CD4-positive, alpha-beta T cell (primary cell): ENCODE measurements at regions not wholly inside any gene's neighbourhood (a gene's known extent, or its start where the extent isn't known, plus 50 kb on each side); places are given as distances from the start of the nearest gene placed in this dataset.

Experiments used
- ATAC-seq: fragments of 200-7000 bp; cut with Tn5 transposase; one replicate; pipeline ENCODE4 v1.10.0; 2022; ENCODE audit warnings: mild to moderate bottlenecking; ENCODE audit not compliant: poor library complexity
- CTCF ChIA-PET: fragments of 350-600 bp; sonication (Branson Sonifier 250); formaldehyde crosslinking; loops from one replicate; lab custom pipeline; 2021; ENCODE audit warnings: antibody characterized with exemption, inconsistent platforms; lab: Charles Lee
- POLR2A ChIA-PET: fragments of 350-600 bp; sonication (Branson Sonifier 250); formaldehyde crosslinking; loops from one replicate; lab custom pipeline; 2021; ENCODE audit warnings: antibody characterized with exemption, inconsistent platforms; lab: Charles Lee
- DNase-seq, 14 experiments: peaks; one replicate each; pipeline ENCODE4 v3.0.0-alpha.2; 2013 to 2020; ENCODE audit warnings: mixed read lengths in 2 of 14
- H3K27ac ChIP-seq, 2 donors: one replicate each; pipeline versions ENCODE4 v1.5.1 to v1.7.0; 2013; ENCODE audit warnings: low read length in 2 of 2, low read depth in 1 of 2, mild to moderate bottlenecking in 1 of 2
- H3K27me3 ChIP-seq, 2 experiments: 1 replicate in 1 of 2; 2 replicates in 1 of 2; pipeline versions ENCODE4 v1.6.1 to v1.7.0; 2013; ENCODE audit warnings: low read length in 2 of 2, control low read depth in 1 of 2, mild to moderate bottlenecking in 1 of 2, moderate library complexity in 1 of 2; ENCODE audit not compliant: insufficient read depth in 2 of 2, control insufficient read depth in 1 of 2
- H3K36me3 ChIP-seq: one replicate; pipeline ENCODE4 v1.6.1; 2013; ENCODE audit warnings: low read length, control low read depth; ENCODE audit not compliant: insufficient read depth
- H3K4me1 ChIP-seq: one replicate; pipeline ENCODE4 v1.6.1; 2013; ENCODE audit warnings: low read length, control low read depth; ENCODE audit not compliant: insufficient read depth
- H3K4me3 ChIP-seq: one replicate; pipeline ENCODE4 v1.5.1; 2013; ENCODE audit warnings: mild to moderate bottlenecking, low read length, moderate library complexity
- H3K9me3 ChIP-seq, 2 experiments: 1 replicate in 1 of 2; 2 replicates in 1 of 2; pipeline versions ENCODE4 v1.6.1 to v1.7.0; 2013; ENCODE audit warnings: low read length in 2 of 2, mild to moderate bottlenecking in 2 of 2, control low read depth in 1 of 2, moderate library complexity in 1 of 2; ENCODE audit not compliant: control insufficient read depth in 1 of 2, insufficient read depth in 1 of 2
- H3K27ac Mint-ChIP-seq: one replicate; pipeline ENCODE4 v1.8.0; 2020; ENCODE audit warnings: mixed read lengths
- H3K27me3 Mint-ChIP-seq: one replicate; pipeline ENCODE4 v1.8.0; 2021; ENCODE audit warnings: mixed read lengths
- H3K36me3 Mint-ChIP-seq: one replicate; pipeline ENCODE4 v1.8.0; 2021; ENCODE audit warnings: low read depth, mixed read lengths
- H3K4me1 Mint-ChIP-seq: one replicate; pipeline ENCODE4 v1.8.0; 2021; ENCODE audit warnings: low read depth, mixed read lengths
- H3K4me3 Mint-ChIP-seq: one replicate; pipeline ENCODE4 v1.8.0; 2020; ENCODE audit warnings: mild to moderate bottlenecking, mixed read lengths
- H3K9me3 Mint-ChIP-seq: one replicate; pipeline ENCODE4 v1.8.0; 2020; ENCODE audit warnings: mixed read lengths
- CTCF ChIP-seq: fragments of 200-600 bp; IDR thresholded peaks from one replicate; pipeline ENCODE4 v1.8.0; 2022; ENCODE audit warnings: antibody characterized with exemption, mild to moderate bottlenecking
- intact Hi-C, 2 experiments: fragments of 100-400 bp; cut with DNase I in 1 of 2; cut with micrococcal nuclease in 1 of 2; formaldehyde crosslinking; loops; one replicate each; pipeline versions ENCODE4 v1.15.1 to v1.9.0; 2023 to 2025; cut with DNase I, micrococcal nuclease

DNA sequence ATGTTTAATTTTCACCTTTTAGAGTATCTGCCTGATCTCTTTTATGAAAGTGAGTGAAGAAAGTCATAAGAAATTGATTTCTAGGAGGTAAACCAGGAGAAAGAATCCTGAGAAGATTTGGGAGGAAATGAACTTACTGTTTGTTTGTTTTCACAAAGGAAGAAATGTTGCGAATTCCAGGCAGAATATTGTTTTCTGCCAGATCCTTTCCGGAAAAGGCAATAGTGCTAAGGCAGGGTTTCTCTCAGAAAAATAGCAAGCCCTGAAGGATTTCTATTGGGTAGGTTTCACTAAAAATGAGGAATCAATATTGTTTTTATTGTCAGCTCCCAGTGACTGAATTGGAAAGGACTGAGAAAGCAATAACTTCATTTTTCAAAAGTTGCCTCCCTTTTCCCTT, 85.7 kb upstream of the TGFBR2 start:
- Mint-ChIP-seq H3K27me3 (no peaks in the 10 kb centered on the region), H3K36me3 (no peaks in the 10 kb centered on the region), H3K27ac (no peak overlapping the region), H3K4me1 (peaks cover 26% of the 10 kb centered on the region), H3K9me3 (no peaks in the 10 kb centered on the region), H3K4me3 (no peak overlapping the region)
- Histone ChIP-seq H3K36me3 (no peaks in the 10 kb centered on the region), H3K4me1 (no peaks in the 10 kb centered on the region), H3K27ac (no peak overlapping the region), H3K9me3 (peaks cover 0 to 3% of the 10 kb centered on the region in 2 experiments), H3K4me3 (no peak overlapping the region), H3K27me3 (no peaks in the 10 kb centered on the region)
- TF ChIP-seq CTCF = no peak
- ChIA-PET CTCF (no interaction called here), POLR2A (no interaction called here)
- DNase-seq (no peak), ATAC-seq (no peak)
- intact Hi-C loops = no loop called here

DNA sequence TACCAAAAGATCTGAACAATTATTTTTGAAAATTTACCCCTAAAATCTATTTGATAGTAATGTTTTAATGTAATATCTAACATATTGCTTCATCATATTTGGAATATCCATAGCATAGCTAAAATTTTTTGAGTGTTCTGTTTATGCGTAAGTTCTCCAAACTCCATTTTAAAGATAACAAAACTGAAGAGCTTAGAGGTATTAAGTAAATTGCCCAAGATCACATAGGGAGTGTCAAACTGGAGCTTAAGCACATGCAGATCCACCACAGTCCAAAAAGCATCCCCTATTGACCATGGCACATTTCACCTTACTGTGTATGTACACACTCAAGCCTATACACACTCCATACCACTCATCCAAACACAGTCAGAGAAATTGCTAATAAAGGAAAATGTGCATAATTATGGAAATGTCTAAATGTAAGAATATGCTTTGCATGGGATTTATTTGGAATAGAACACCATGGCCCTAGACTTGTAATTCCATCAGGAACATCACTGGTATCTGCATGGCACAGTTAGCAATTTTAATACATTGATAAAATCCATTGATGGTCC, 85.2 kb upstream of the TGFBR2 start:
- POLR2A ChIA-PET = no interaction called here

GRCh38 chr3:30522476-30522875, 83.9 kb upstream of the TGFBR2 start:
- intact Hi-C loops = no loop called here
- Histone ChIP-seq H3K27ac (no peak overlapping the region), H3K36me3 (no peaks in the 10 kb centered on the region), H3K4me1 (no peaks in the 10 kb centered on the region), H3K9me3 (peaks cover 0 to 3% of the 10 kb centered on the region in 2 experiments), H3K27me3 (no peaks in the 10 kb centered on the region), H3K4me3 (no peak overlapping the region)
- CTCF ChIA-PET = no interaction called here
- no peak overlapping the region for H3K27ac Mint-ChIP-seq
- H3K4me1 Mint-ChIP-seq = peaks cover 26% of the 10 kb centered on the region
- no peak overlapping the region for H3K4me3 Mint-ChIP-seq
- POLR2A ChIA-PET = no interaction called here
- no peaks in the 10 kb centered on the region for H3K9me3 Mint-ChIP-seq
- DNase-seq (no peak), ATAC-seq (no peak)
- no peaks in the 10 kb centered on the region for H3K27me3 Mint-ChIP-seq
- no peaks in the 10 kb centered on the region for H3K36me3 Mint-ChIP-seq
- TF ChIP-seq CTCF = no peak

More for the DNA sequence above, 85.2 kb upstream of the TGFBR2 start:
- Mint-ChIP-seq H3K9me3 (no peaks in the 10 kb centered on the region), H3K4me1 (peaks cover 26% of the 10 kb centered on the region), H3K4me3 (no peak overlapping the region), H3K27me3 (no peaks in the 10 kb centered on the region), H3K36me3 (no peaks in the 10 kb centered on the region), H3K27ac (no peak overlapping the region)
- no peak for ATAC-seq
- intact Hi-C loops = no loop called here
- Histone ChIP-seq H3K27me3 (no peaks in the 10 kb centered on the region), H3K27ac (no peak overlapping the region), H3K4me3 (no peak overlapping the region), H3K9me3 (peaks cover 0 to 3% of the 10 kb centered on the region in 2 experiments), H3K4me1 (no peaks in the 10 kb centered on the region), H3K36me3 (no peaks in the 10 kb centered on the region)
- TF ChIP-seq CTCF = no peak
- no peak for DNase-seq
- CTCF ChIA-PET = no interaction called here
